Right kidney (tissue), 1 donor: ENCODE measurements at regions not wholly inside any gene's neighbourhood (a gene's known extent, or its start where the extent isn't known, plus 50 kb on each side); places are given as distances from the start of the nearest gene placed in this dataset.
"Not testable (repeated sequence)": the region's sequence is repeated elsewhere in the genome, so short reads cannot be mapped to it uniquely, and the experiment has no call there.

Source experiments
- DNase-seq: peaks from one replicate; pipeline ENCODE4 v3.0.0-alpha.2; 2016

DNA sequence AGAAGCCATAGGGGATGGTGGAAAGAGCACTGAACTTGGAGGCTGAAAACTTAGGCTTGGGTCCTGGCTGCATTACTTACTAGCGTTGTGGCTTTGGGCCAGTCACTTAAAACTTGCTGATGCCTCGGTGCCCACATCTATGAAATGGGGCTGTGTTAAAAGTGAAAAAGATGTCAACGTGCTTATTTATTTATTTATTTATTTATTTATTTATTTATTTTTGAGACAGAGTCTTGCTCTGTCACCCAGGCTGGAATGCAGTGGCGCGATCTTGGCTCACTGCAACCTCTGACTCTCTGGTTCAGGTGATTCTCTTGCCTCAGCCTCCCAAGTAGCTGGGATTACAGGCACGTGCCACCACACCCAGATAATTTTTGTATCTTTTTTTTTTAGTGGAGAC is 94.3 kb downstream of the MRM1 start:
- not testable (repeated sequence) for DNase-seq

DNA sequence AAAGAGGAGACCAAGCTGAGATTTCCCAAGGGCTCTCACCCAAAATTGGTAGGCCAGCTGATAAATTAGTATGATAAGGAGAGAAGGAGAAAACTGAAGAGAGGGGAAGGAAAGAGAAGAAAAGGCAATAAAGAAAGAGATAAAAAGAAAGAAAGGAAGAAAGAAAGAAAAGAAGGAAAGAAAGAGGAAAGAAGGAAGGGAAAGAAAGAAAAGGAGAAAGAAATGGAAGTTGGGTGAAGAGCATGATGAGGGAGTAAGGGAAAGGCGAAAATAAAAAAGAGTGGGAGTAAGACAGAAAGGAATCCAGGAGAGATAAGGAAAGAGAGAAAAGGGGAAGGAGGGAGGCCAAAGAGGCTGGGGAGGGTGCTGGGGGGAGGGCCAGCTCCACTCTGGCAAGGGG is 95.4 kb downstream of the MRM1 start:
- DNase-seq, result no peak

DNA sequence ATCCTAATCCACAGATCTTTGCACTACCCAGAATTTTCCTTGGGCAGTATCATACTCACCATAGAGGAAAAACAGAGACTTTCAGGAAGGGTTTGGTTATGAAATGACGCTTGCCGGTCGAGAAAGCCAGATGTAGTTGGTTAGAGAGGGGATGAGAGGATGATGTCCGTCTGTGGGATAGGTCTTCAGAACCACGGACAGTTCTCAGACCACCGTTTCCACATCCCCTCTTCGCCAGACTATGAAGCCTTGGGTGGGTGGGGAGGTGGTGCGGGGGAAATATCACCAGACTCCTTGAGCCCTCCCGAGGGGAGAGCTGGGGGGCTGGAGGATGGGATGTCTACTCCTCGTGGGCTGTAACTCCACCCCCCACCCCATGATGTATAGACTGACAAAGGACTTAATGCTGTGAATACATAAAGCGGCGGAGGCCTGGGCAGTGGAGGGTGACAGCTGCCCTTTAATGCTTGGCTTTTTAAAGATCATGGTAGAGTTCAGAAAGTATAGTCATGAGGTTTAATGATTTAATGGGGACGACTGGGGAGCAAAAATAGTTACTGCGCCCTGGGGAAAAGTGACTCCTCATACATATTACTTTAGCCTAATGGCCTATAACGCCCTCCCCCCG is 96.6 kb downstream of the MRM1 start:
- DNase-seq, result no peak

DNA sequence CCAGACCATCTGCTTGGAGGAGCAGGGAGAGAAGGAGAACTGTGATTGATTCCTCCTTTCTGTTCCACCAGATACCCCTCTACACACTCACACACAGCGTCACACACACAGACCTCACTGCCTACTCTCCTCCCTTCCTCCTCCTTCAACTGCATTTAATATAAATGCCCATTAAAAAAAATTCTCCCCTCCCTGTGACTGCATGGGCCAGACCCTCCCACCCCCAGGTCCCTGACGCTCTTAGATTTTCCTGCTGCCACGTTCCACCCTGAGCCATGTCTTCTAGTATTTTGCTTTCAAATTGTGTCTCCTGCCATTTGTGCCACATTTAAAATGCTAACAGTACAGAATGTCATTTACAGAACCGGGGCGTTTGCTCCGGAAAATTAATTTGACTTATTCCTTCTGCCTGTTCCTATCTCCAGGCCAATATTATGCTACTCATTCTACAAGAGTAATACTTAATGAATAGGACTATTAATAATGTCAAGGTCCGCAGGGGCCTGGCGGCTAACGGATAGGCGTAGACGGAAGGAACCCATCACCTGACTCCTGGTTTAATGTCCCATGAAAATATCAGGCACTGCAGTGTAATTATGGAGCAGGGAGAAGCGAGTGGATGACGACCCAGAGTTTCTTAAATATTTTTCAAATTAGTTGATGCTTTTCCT is 100.2 kb downstream of the MRM1 start:
- no peak for DNase-seq

DNA sequence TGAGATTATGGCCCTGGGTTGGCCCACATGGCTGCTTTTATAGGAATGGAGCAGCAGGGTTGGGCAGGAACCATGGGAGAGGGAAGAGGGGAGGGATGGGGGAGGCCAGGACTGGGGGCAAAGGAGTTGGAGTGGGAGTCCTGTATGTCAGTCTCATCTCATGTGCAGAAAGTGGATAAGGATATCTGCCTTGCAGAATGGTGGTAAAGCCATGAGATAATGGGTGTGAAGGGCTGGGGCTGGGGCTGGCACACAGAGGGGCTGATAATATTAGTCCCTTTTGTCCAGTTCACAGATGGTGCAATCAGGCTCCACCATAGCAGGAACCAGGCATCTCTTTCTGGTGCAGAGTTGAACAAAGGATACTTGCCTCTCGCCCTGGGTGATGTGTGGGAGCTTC is 101.3 kb downstream of the MRM1 start:
- DNase-seq, result no peak

DNA sequence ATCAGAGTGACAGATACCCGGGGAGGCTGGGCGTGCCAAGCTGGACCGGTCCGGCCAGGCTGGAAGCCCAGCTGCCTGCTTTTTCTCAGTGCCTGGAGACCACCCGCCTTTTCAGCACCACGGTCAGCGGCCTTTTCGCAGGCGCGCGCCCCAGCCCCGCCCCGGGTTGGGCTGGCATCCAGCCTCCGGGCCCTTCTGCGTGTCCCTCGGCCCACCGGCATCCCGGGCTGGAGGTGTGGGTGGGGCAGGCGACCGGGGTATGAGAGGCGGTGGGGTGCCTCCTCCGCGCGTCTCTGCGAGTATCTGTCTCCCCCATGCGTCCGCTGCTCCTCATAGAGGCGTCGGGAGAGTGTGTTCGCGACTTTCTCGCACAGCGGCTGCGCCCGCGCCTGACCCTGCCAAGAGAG is 102.5 kb downstream of the MRM1 start:
- peak; percentile 80 for DNase-seq

DNA sequence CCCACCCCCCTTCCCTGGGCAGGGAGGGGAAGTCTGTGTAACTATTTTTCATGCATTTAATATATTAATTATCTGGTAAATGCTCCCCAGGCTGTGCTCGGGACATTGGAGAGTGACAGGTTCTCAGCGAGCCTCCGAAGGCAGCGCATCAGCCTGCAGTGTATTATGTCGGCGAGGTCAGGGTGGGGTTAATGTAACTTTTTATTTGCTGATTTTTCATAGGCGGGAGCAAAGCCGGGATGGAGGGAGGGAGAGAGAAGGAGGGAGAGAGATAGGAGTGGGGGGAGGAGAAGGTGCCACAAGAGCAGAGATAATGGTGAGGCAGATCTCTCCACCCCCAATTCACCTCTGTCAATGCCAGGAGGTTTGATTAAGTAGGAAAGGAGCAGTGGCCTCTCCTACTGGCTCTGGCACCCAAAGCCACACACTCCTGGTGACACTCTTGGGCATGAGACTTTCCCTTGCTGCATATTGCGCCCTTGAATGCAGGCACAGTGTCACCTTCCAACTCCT is 104.0 kb downstream of the MRM1 start:
- DNase-seq, result no peak

DNA sequence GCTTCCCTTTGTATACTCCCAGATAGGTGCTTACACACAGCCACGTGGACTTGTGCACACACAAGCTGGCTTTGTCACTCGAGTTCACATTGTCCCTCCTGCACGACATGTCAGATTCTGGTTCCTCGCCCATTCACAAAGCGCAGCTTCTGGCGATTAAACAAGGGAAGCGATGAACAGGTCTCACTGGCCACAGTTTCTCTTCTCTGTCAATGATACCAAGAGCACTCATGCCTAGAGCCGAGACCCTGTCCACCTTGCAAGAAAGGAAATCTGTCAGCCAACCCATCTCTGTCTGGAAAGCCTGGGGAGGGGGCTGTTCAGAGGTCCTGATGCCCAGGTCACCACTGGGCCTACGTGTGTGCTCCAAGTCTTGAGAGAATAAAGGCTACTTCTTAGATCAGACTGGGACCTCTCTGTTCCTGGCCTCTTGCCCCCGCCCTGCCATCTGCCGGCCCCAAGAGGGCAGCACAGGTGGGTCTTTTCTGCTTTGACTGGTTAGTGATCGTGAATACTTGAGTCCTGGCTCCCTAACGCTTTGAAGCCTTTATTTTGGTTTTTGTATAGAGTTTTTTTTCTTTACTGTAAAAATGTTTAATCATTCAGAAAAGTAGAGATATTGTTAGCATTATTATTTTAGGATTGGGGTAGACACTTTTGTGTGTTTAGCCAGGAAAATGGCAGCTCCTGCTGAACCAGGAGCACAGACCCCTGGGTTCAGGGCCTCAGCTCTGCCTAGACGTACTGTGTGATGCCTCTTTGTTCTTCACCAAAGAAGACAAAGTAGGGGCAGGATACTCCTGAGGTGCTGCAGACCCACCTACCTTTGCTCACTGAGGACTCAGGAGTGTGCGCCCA is 104.7 kb downstream of the MRM1 start:
- peak; percentile 41 for DNase-seq

DNA sequence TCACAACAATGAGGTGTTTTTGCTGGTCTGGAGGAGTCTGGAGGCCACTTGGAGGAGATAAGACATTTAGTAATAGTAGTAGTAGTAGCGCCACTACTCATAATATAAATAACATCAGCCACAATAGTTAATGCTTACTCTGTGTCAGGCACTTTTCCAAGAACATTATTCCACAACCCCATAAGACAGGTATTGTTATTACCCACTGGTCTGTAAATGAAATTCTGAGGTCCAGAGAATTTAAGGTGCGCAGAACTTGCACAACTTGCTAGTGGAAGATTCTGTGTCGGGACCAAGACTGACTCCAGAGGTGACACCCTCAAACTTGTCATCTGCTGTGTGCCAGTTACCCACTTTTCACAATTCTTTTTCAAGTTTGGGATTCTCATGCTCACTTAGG is 106.5 kb downstream of the MRM1 start:
- no peak for DNase-seq

DNA sequence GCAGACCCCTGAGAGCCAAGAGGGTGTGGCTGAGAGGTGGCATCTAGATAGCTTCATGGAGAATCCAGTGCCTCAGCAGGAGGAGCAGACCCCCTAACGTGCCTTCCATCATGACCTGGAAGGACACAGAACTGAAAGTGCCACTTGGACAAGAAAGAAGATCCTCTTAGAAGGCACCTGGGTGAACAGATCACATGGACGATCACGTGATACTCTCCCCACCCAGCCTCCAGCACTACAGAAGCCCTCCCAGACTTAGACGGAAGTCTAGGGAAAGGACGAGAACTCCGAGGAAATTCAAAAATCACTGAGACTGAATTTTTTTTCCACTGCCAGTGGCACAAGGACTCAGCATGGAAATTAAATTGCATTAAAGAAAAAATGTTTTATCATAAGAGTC is 113.4 kb downstream of the MRM1 start:
- DNase-seq, result no peak

DNA sequence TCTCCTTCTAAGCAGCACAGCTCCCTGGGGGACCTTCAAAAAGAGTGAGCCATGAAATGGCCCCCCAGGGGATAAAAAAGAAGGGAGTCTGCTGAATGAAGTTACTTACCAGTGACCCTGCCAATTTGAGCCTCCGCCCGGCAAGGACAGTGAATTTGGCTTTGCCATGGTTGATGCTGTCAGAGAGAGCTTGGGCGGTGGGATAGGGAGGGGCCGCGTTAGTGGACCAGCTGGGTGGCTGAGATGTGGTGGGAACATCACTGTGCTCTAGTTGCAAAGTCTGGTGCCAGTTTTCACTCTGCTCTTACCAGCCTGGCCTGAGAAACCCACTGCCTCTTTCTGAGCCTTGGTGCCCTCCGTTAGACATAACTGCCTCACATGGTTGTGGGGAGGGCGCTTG is 114.6 kb downstream of the MRM1 start:
- DNase-seq, result no peak

DNA sequence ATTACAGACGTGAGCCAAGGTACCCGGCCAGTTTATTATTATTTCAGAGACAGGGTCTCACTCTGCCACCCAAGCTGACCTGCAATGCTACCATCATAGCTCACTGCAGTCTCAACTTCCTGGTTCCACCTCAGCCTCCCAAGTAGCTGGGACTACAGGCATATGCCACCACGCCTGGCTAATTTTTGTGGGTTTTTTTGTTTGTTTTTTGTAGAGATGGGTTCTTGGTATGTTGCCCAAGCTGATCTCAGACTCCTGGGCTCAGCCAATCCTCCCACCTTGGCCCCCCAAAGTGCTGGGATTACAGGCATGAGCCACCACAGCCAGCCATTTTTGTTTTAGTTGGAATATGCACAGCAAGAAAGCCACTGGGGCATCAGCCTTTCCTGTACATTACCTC is 115.7 kb downstream of the MRM1 start:
- DNase-seq, result no peak

DNA sequence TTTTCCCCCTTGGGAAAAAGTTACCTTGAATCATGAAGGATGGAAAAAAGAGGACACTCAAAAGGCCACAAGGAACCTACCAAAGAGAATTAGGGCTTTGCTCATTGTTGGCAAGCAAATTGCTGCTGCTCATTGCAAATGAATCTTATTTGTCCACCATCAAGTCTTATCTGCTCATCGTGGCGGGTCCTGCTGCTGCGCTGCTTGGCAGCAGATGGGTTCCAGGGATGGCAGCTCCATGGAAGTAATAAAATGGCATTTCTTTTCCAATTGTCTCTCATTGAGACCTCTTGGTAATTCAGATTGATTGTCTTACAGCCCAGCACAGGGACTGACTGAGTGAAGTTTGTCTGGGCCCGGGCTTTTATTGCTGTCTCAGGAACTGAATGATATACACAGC is 118.7 kb downstream of the MRM1 start:
- DNase-seq, result no peak

DNA sequence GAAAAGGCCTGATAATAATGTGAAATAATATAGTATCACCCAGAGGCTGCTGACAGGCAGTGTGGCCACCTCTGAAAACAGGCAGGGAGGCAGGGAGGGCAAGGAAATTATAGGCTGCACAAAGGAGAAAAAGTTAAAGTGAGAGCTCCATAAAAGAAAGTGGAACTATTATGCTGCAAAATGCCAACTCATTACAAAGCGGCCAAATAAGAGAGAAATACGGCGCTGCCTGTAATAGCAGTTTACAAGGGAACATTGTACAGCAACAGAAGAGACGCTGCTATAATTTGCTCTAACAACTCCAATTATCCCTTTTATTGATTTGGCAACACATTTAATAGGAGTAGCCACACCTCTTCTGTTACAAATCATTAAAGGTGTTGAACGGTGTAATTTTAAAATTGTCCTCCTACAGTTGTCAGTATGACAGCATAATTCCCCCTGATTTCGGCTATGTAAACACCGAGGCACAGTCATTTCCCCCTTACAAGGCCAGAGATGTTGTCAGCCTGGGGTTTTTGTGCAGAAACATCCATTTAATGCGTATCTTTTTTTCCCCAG is 120.3 kb downstream of the MRM1 start:
- no peak for DNase-seq

DNA sequence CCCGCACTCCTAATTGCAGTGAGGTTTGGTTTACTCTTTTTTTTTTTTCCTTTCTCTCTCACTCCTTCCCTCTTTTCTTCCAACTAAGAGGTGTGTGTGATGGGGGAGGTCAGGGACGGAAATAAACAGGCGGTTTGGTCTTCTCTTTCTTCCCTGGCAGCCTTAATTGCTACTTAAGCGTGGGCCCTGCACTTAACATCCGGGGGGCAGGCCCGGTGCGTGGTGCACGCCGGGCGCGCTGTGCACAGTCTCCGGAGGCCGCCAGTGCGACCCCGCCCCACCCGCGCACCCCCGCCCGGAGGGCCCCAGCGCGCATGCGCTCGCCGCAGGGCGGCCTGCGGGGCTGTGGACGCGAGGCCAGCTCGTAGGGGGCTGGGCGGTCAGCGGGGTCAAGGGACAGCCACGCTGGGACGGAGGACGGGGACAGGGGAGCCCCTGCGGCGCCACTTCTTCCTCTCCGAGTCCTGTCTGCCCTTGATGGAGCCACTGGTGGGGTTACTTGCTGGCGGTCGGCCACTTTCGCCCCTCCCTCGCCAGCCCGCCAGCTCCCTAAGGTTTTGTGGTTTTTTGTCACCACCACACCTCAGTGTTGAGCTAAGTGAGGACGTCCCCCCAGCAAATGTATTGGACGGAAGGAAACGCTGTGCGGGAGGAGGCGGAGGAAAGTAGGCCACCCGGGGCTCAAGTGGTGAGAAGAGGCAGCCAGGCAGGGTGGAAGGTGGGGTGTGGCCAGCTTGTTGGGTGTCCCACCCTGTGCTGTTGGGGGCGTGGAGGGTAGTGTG is 120.9 kb downstream of the MRM1 start:
- DNase-seq, result peak; percentile 71

DNA sequence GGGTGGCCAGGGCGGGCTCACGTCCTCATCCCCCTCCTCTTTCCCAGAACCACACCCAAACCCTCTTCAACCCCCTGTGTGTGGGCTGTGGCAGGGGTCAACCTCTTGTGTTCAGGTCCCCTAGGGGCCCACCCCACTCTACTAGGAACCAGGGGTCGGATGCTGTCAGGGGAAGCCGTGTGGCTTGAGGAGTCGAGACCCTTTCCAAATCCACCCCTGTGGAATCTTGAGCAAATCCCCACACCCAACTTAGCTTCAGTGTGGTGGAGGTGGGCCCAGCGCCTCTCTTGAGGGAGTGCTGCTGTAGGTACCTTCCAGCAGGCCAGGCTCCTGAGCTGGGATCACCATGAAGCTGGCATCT is 121.5 kb downstream of the MRM1 start:
- no peak for DNase-seq

DNA sequence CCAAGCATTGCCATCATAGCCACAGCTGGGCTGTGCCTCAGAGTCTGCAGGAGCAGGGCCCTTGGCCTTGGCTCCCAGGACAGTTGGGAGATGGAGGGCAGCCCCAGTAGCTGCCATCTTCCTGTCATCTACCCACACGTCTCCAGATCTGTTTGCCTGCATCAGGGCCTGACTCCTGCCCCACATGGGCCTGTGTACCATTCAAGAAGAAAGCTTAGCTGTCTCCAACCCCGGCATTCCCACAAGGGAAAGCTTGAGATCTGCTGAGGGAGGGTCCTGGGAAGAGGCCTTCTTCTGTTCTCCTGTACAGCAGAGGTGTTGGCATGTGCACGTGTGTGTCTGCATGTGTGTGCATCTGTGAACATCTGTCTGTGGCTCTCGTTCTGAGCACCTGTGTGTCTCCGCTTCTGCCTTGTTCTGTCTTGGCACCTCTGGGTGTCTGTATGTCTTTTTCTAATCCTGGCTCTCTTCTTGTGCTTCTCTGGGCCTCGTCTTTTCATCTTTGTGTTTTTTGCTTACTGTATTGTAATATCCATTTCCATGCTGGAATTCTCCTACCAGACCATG is 122.2 kb downstream of the MRM1 start:
- DNase-seq, result no peak

DNA sequence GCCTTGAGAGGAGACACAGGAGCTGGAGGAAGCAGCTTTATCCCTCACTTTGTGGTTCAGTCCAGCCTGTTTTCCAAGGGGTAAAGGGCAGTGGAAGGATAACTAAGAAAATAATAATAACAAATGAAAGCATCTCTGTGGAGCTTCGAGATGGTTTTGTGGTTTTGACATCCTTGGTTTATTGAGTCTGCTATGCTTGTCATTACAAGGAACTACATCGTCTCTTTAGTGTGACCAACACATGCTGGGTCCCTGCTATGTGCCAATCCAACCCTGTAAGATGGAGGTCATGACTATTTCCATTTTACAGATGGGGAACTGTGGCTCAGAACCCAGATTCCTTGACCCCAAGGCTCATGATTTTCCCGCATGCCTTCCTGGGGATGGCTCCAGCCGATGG is 124.8 kb downstream of the MRM1 start:
- no peak for DNase-seq

DNA sequence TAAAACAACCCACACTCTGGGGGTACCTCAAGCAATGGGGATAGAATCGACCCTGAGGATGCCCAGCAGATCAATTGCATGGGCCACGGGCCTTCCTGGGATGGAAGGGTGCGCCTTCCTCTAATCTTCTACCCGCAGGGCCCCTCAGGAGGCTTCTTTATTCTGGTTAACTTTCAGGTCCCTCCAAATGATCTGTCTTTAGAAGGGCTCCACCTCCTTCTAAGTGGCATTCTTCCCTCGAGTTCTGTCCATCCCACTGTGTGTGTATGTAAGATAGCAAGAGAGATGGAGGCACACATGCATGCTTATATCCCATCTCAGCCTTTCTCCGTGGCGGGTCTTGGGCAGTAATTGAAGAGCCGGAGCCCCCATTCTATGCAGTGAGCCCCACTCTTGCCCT is 125.7 kb downstream of the MRM1 start:
- no peak for DNase-seq

DNA sequence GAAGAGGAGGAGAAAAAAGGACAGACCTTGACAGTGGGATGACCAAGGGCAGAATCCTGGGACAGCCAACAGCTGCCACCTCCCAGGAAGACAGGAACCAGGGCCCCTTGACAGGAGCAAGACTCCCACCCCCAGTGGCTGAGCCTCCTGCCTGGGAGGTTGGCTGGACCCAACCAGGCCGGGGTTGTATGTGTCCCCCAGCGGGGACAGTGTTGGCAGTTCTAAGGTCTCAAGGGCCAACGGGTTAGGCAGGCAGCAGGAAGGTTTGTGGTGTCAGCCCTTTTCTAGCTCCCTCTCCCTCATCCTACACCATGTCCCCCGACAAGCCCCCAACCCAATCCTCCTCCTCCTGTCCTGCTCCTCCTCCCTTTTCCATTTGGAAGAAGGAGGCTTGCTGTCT is 126.2 kb downstream of the MRM1 start:
- no peak for DNase-seq

DNA sequence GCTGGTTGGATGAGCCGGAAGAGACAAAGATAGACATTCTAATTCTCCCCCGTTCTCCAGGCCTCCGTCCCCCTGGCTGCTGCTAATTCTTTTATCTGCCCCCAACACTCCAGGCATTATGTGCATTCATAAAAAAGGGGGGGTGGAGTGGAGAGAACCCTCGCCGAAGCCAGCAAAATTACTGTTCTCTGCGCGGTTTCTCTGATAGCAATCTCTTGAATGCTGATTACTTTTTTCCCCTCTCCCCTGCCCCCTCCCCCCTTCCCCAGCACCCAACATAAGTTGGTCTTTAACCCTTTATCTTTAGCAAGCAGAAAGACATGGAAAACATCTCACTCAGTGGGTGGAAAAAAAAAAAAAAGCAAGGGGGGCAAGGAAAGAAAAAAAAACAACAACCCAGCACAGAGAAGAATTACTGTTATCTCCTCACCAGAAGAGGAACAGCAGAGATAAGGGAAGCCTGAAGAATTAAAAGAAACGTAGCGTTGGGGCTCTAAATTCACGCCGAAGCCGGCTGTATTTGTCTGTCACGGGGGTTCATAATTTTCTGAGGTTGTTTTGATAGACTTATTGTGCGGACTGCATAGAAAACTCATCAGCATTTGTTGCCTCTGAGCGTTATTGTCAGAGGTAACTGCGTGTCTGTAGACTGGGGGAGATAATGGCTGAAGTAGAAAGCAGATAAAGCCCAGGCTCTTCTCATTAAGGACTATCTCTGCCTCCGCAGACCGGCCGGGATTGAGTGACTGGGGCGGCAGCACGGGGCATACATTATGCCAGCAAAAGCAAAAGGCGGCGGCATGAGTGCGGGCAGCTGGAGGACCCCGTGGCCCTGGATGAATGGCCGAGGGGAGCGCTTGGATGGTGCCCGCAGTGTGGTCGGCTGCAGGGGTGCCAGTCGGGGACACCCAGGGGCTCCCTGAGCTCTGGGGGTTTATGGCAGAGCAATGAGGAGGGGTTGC is 126.9 kb downstream of the MRM1 start:
- DNase-seq, result no peak
